Endothelial cell of umbilical vein (primary cell): ENCODE measurements at regions not wholly inside any gene's neighbourhood (a gene's known extent, or its start where the extent isn't known, plus 50 kb on each side); places are given as distances from the start of the nearest gene placed in this dataset.

Experiments
- BruUV-seq: library from RNA; stranded (reverse); fragments of 400-500 nt; replicated peaks from 2 replicates; lab custom pipeline; 2021; lab: Mats Ljungman, UMichigan
- CTCF ChIA-PET: fragments of 300-600, 350-600 bp; sonication (Branson Sonifier 250); formaldehyde crosslinking; loops from one replicate; lab custom pipeline; 2021; ENCODE audit warnings: antibody characterized with exemption, inconsistent platforms; lab: Charles Lee
- POLR2A ChIA-PET: fragments of 300-600, 350-600 bp; sonication (Branson Sonifier 250); formaldehyde crosslinking; loops from one replicate; lab custom pipeline; 2021; ENCODE audit warnings: antibody characterized with exemption, inconsistent platforms; lab: Charles Lee
- DNase-seq: peaks from one replicate; pipeline ENCODE4 v3.0.0-alpha.2; 2011; ENCODE audit warnings: low read depth, low spot score
- FAIRE-seq: peaks from 2 replicates; lab custom pipeline; 2011; peaks lifted over from hg19 to GRCh38; lab: Jason Lieb, UNC
- H2AFZ ChIP-seq: 2 replicates; pipeline ENCODE4 v1.6.0; 2012; ENCODE audit warnings: low read depth, low read length, control low read depth, inconsistent platforms
- H3K27ac ChIP-seq: 2 replicates; pipeline ENCODE4 v1.5.1; 2011; ENCODE audit warnings: low read depth, mild to moderate bottlenecking, control low read depth, low read length, moderate library complexity; ENCODE audit not compliant: insufficient read depth
- H3K27me3 ChIP-seq, 2 experiments: 2 replicates each; pipeline versions ENCODE4 v1.6.0 to v1.6.1; 2011; ENCODE audit warnings: low read length in 2 of 2, mixed read lengths in 1 of 2; ENCODE audit not compliant: control insufficient read depth in 2 of 2, insufficient read depth in 2 of 2
- H3K36me3 ChIP-seq, 2 experiments: 2 replicates in 1 of 2; 3 replicates in 1 of 2; pipeline ENCODE4 v1.5.1; 2011; ENCODE audit warnings: low read length in 2 of 2, mild to moderate bottlenecking in 1 of 2, moderate library complexity in 1 of 2; ENCODE audit not compliant: control insufficient read depth in 2 of 2, insufficient read depth in 2 of 2; ENCODE audit errors: extremely low read depth in 1 of 2
- H3K4me1 ChIP-seq: 3 replicates; pipeline ENCODE4 v1.5.1; 2011; ENCODE audit warnings: mild to moderate bottlenecking, low read length; ENCODE audit not compliant: control insufficient read depth, insufficient read depth; ENCODE audit errors: extremely low read depth
- H3K4me2 ChIP-seq: 2 replicates; pipeline ENCODE4 v1.6.1; 2011; ENCODE audit warnings: low read length, control low read depth, mixed read lengths; ENCODE audit not compliant: insufficient read depth
- H3K4me3 ChIP-seq, 3 experiments: fragments of 200-600 bp in 1 of 3; sonication (generic), shearing (Covaris generic) in 1 of 3; replicated peaks in 1 of 3; 2 replicates each; pipeline ENCODE4 v1.5.1; 2011 to 2016; ENCODE audit warnings: control low read depth in 3 of 3, low read length in 3 of 3, mild to moderate bottlenecking in 2 of 3, inconsistent platforms in 1 of 3, low read depth in 1 of 3, moderate library complexity in 1 of 3; ENCODE audit not compliant: insufficient read depth in 1 of 3
- H3K79me2 ChIP-seq: 2 replicates; pipeline ENCODE4 v1.6.0; 2012; ENCODE audit warnings: low read length, inconsistent platforms; ENCODE audit not compliant: control insufficient read depth, insufficient read depth
- H3K9ac ChIP-seq: replicated peaks from 2 replicates; pipeline ENCODE3; 2011; ENCODE audit warnings: low read length, control low read depth; ENCODE audit not compliant: insufficient read depth; ENCODE audit errors: extremely low read depth
- H3K9me1 ChIP-seq: replicated peaks from 3 replicates; pipeline ENCODE4 v1.6.0; 2011; ENCODE audit warnings: mild to moderate bottlenecking, low read length; ENCODE audit not compliant: control insufficient read depth, insufficient read depth; ENCODE audit errors: extremely low read depth
- H3K9me3 ChIP-seq: replicated peaks from 2 replicates; pipeline ENCODE4 v1.5.1; 2012; ENCODE audit warnings: low read length, inconsistent platforms; ENCODE audit not compliant: control insufficient read depth, insufficient read depth
- H4K20me1 ChIP-seq: replicated peaks from 2 replicates; pipeline ENCODE3; 2011; ENCODE audit warnings: mild to moderate bottlenecking, low read length; ENCODE audit not compliant: control insufficient read depth, insufficient read depth; ENCODE audit errors: extremely low read depth
- CTCF ChIP-seq, 2 donors: IDR thresholded peaks; 1 replicate in 1 of 2; 2 replicates in 1 of 2; pipeline ENCODE4 v1.5.1; 2011; ENCODE audit warnings: low read length in 2 of 2, mild to moderate bottlenecking in 2 of 2, moderate library complexity in 2 of 2, control low read depth in 1 of 2, inconsistent platforms in 1 of 2, low read depth in 1 of 2; ENCODE audit not compliant: insufficient read depth in 1 of 2; ENCODE audit errors: extremely low read depth in 1 of 2
- EZH2 ChIP-seq: IDR thresholded peaks from 2 replicates; pipeline ENCODE4 v1.6.1; 2012; ENCODE audit warnings: borderline replicate concordance, low read depth, mild to moderate bottlenecking, moderate library complexity, low read length, inconsistent platforms; ENCODE audit not compliant: severe bottlenecking
- FOS ChIP-seq: IDR thresholded peaks from 2 replicates; pipeline ENCODE4 v1.6.1; 2011; ENCODE audit warnings: mild to moderate bottlenecking, low read length, moderate library complexity, borderline replicate concordance; ENCODE audit not compliant: insufficient read depth
- GATA2 ChIP-seq: IDR thresholded peaks from 2 replicates; pipeline ENCODE4 v1.7.0; 2011; ENCODE audit warnings: low read depth, mild to moderate bottlenecking, moderate library complexity, mixed read lengths, low read length; ENCODE audit not compliant: insufficient read length, insufficient read depth
- JUN ChIP-seq: IDR thresholded peaks from 2 replicates; pipeline ENCODE4 v1.6.1; 2011; ENCODE audit warnings: borderline replicate concordance, low read depth; ENCODE audit not compliant: insufficient read length, insufficient read depth
- MYC ChIP-seq: IDR thresholded peaks from one replicate; pipeline ENCODE4 v1.6.1; 2011; ENCODE audit warnings: mild to moderate bottlenecking, low read depth, low read length
- POLR2A ChIP-seq: IDR thresholded peaks from 2 replicates; pipeline ENCODE4 v1.6.1; 2012; ENCODE audit warnings: low read depth, mild to moderate bottlenecking, control low read depth, low read length
- POLR2AphosphoS5 ChIP-seq: IDR thresholded peaks from 2 replicates; pipeline ENCODE4 v1.6.1; 2012; ENCODE audit warnings: low read depth, mild to moderate bottlenecking, control low read depth, low read length, moderate library complexity; ENCODE audit not compliant: insufficient read depth
- dilution Hi-C: fragments of 300-500 bp; cut with MboI; formaldehyde crosslinking; loops from one replicate; pipeline ENCODE4 v1.15.0; 2019; ENCODE audit warnings: low sequenced_read_pairs; ENCODE audit not compliant: extremely low pct_ligation_motif_present
- intact Hi-C: fragments of 100-400 bp; cut with micrococcal nuclease; formaldehyde crosslinking; loops from one replicate; pipeline ENCODE4 v1.10.0; 2022
- TF ChIP-seq, protein P1 (sequence below): IDR thresholded peaks from 2 replicates; pipeline ENCODE4 v1.6.1; 2011; ENCODE audit not compliant: insufficient read depth, insufficient read length

- FAIRE-seq, result no peak
- BruUV-seq, result no TSS peak
- no peak overlapping the region for H3K4me2 ChIP-seq
- H3K27me3 ChIP-seq, result peaks cover 0 to 2% of the 10 kb centered on the region in 2 experiments
- intact Hi-C loops, result no loop called here
- dilution Hi-C loops, result no loop called here
- no peaks in the 10 kb centered on the region for H3K9me1 ChIP-seq
- no peak overlapping the region for H3K27ac ChIP-seq
- H3K4me1 ChIP-seq, result no peaks in the 10 kb centered on the region
- ChIA-PET POLR2A (no interaction called here), CTCF (interaction anchor here (1.3 to 1.4 kb wide), 2 partner anchors 12 to 45 kb away, joined by 3 to 4 read pairs; no protein-coding TSS in a partner anchor)
- no peak overlapping the region for H2AFZ ChIP-seq
- DNase-seq, result no peak
- TF ChIP-seq JUN (no peak), GATA2 (no peak), CTCF (IDR thresholded peaks at IDR 0.05; ENCODE audit: extremely low read depth in 1 of 2, insufficient read depth in 1 of 2, low read depth in 1 of 2, low read length in 2 of 2) (no peak), POLR2A (no peak), FOS (no peak), MYC (no peak), EZH2 (no peak), POLR2AphosphoS5 (no peak)
- TF ChIP-seq, protein P1, sequence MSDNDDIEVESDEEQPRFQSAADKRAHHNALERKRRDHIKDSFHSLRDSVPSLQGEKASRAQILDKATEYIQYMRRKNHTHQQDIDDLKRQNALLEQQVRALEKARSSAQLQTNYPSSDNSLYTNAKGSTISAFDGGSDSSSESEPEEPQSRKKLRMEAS, result no peak
- no peak overlapping the region for H3K9ac ChIP-seq
- no peak overlapping the region for H3K4me3 ChIP-seq
- no peaks in the 10 kb centered on the region for H3K79me2 ChIP-seq
- no peaks in the 10 kb centered on the region for H3K36me3 ChIP-seq
- H3K9me3 ChIP-seq, result no peaks in the 10 kb centered on the region
- no peaks in the 10 kb centered on the region for H4K20me1 ChIP-seq
Measured at GRCh38 chr1:96955307-96956012, 233.9 kb downstream of the PTBP2 start.
